ENCODE measurements at regions not wholly inside any gene's neighbourhood (a gene's known extent, or its start where the extent isn't known, plus 50 kb on each side); places are given as distances from the start of the nearest gene placed in this dataset.
"Not testable (repeated sequence)": the region's sequence is repeated elsewhere in the genome, so short reads cannot be mapped to it uniquely, and the experiment has no call there.

DNA sequence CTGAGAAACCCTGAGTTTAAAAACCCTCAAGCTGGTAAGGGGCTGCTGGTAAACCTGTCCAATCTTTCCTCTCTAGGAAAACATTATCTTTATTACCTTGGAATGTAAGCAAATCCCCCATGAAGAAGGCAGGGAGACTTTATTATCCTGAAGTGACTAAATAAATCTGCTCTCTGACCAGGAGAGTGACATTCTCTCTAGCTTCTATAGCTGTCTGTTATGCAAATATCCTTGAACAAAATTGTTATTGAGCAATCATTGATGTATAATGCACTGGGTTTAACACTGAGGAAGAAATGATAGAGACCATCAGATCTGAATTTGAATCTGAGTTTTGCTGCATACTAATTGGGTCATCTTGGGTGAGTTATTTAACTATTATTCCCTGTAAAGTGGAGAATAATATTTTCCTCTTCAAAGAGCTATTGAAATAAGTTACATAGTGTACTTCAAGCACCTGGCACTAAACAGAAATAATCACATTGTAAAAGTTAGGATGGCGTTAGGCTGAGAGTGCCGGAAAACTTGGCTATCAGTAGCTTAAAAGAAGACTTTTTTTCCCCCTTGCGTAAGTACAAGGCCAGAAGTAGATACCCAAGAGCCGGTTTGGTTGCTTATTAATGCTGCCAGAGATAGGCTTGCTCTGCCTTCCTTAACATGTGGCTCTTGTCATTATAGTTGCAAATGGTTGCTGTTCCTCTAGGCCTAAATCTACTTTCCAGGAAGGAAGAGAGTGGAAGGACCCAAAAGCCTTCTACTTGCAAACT lies 1503.1 kb downstream of the KHDRBS2 start:
- not testable (repeated sequence) for DNase-seq

DNA sequence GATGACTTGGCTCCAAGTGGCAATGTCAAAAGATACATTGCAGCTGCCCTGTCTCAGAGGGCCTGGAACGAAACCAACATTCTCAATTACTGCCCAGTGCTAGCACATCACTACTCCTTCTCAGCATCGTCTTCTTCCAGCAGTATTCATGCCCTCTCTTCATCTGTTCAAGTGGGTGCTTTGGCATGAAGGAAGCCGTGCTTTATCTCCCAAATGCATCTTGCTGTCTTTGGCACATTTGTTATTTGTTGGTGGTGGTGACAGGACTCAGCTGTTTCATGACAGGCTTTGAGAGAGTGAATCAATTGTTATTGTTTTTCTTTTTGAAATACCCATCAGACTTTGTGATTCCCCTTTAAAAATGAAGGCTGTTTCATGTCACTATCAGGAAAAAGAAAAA lies 1506.4 kb downstream of the KHDRBS2 start:
- DNase-seq, result not testable (repeated sequence)

DNA sequence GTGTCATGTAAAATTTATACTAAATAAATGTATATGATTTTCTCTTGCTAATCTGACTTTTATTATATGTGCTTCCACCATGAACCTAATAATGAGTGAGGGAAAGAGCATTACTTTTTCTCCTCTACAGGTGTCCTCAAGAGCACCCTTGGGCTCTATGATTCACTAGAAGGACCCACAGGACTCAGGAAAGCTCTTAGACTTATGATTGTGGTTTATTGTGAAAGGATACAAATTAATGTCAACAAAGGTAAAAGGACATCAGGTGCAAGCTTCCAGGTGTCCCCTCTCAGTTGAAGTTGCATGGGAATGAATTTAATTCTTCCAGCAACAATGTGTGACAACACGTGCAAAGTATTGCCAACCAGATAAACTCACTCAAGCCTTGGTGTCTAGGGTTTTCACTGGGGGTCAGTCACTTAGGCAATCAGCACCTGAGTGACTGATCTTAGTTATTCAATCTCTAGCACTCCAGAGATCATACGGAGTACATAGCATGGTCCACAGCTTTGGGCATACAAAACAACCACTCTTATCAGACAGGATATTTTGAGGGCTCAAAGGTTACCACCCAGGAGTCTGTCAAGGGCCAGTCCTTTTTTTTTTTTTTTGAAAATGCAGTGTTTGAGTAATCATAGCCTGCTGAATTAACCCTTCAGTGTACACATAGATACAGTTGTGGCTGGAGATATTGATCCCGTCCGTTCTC lies 1518.1 kb downstream of the KHDRBS2 start:
- DNase-seq, result not testable (repeated sequence)

DNA sequence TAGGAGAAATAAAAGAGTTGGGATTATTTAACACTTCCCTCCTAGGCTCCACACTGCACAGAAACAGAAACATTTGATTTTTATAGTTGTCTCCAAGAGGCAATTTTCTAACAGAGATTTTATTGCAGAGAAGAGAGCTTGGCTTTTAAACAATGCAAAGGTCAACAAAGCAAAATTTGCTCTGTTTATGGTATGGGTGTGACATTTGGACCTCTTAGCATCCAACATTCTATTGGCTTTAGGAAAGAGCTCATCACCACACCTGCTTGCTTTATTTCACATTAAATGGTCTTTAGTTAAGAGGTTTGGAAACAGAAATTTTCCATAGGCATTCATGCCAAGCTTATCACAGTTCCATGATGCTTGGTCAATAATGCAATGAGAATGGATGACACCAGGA lies 1520.7 kb downstream of the KHDRBS2 start:
- DNase-seq, result not testable (repeated sequence)

DNA sequence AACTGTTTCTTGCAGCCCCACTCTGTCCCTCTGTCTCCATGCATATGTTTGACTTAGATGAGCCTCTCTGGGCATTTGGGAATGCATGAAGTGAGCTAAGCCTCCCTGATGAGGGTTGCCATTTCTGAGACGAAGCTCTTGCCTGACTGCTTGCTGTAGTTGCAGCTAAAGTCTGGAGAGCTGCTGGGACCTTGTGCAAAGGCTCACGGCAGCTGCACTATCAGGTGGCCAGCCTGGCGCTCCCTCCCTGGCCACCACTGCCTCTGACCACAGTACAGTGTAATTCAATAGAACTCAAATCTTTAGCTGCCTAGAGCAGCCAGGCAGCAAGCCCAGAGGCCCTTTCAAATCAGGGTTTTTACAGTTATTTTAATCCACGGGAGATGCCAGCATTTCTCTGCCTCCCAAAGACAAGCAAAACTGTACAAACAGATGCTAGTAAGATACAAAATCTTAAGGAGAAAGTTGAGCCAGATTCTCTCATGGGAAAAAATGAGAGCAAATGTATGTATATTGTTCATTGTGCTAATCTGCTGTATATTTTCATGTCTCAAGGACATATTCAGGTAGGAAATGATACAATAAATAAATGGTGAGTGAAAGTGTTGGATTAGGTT lies 1522.5 kb downstream of the KHDRBS2 start:
- DNase-seq, result not testable (repeated sequence)

DNA sequence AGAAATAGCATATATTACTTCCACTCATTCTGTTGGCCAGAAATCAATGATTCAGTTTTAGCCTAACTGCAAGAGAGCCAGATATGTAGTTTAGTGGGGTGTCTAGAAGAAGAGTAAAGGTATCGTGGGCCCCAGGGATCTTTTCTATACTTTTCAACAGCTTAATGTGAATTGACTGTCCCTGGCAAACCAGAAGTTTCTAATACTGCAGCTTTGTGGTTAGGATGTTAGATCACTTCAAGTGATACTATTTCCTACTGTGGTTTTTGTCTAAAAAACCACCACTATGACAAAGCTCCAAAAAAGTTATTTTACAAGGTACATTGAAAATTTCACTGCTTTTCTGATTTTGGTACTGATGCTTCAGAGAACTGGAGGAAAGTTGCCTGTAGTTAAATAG lies 1525.1 kb downstream of the KHDRBS2 start:
- not testable (repeated sequence) for DNase-seq

DNA sequence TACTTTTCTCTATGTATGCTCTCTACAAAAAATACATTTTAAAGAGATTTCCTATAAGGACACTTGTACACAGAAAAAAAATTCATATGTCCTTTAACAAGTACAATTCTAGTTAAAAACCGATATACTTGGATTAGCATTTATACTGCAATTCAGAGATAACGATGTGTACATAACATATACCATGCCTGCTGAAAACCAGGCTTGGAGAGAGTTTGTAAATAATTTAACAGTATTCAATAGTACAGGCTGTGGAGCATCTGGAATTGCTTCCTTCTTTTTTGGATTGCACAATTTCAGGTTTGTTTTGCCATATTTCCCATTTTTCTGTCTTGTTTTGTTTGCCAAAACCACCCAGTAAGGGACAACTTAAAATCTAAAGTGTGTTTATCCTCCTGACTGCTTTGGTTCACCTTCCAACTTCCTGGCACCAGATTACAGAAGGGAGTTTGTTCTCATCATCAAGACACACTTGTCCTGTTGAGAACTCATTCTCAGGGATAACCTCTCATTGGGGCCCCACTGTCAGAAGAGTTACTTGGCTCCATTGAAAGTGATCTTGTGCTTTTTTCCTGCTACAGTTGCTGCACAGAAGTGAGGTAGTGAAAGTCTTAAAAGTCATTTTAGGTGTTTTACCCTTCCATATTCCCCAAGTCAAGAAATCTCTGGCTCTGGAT lies 1526.7 kb downstream of the KHDRBS2 start:
- DNase-seq, result not testable (repeated sequence)

DNA sequence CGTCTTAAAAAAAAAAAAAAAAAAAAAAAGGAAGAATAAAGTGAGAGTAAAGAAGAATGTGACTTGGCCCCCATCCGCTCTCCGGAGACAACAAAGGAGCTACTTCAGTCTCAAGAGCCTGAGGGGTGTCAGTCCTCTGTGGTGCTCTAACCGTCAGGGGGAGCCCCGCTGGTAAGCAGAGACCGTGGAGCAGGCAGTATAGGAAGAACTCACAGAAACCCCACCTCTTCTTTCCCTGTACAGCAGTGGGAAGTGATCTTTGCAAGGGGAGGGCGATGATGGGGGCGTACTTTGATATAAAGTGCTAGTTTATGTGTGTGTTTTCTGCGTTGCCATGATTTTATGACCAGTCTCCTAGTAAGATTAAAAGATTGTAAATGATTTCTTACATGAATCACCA lies 1527.3 kb downstream of the KHDRBS2 start:
- not testable (repeated sequence) for DNase-seq

DNA sequence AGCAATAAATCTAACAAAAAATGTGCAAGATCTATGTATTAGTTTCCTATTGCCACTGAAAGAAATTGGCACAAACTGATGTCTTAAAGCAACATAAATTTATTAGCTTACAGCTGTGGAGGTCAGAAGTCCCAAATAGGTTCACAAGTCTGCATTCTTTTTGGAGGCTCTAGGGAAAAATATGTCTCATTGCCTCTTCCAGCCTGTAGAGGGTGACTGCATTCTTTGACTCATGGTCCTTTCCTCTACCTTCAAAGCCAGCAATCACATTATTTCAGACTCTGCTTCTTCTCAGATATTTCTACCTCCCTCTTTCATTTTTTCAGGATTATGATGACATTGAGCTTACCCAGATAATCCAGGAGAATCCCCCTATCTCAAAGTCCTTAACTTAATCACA lies 1531.1 kb downstream of the KHDRBS2 start:
- DNase-seq, result no peak

DNA sequence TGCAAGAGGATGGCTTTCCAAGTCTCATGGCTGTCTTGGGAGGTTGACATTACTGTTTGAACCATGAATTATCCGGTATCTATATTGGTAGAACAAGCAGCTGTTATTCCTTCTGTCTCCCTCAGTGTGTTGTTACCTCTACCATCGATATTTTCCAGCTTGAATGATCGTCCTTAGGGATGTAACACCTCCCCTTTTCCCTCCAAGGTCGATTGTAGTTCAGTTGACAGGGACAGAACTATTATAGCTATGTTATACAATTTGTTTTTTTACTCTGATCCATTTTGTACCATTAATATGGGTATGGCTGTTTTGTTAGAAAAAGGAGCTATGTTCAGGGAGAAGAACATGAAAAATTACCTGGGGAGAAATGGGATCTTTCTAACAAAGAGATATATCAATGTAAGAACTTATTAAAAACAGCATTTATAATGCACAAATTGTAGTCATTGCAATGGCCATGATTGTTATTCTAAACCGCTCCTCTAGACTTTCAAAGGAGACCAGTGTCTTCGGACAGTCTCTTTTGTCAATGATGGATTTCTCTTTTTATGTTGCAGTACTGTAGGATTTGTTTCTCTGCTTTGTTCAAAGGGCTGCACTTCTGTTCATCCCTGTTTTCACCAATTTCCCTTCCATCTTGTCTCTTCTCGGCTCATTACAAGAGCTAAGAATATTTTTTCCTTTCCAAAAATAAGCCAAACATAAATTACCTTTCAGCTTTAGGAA lies 1535.5 kb downstream of the KHDRBS2 start:
- not testable (repeated sequence) for DNase-seq

DNA sequence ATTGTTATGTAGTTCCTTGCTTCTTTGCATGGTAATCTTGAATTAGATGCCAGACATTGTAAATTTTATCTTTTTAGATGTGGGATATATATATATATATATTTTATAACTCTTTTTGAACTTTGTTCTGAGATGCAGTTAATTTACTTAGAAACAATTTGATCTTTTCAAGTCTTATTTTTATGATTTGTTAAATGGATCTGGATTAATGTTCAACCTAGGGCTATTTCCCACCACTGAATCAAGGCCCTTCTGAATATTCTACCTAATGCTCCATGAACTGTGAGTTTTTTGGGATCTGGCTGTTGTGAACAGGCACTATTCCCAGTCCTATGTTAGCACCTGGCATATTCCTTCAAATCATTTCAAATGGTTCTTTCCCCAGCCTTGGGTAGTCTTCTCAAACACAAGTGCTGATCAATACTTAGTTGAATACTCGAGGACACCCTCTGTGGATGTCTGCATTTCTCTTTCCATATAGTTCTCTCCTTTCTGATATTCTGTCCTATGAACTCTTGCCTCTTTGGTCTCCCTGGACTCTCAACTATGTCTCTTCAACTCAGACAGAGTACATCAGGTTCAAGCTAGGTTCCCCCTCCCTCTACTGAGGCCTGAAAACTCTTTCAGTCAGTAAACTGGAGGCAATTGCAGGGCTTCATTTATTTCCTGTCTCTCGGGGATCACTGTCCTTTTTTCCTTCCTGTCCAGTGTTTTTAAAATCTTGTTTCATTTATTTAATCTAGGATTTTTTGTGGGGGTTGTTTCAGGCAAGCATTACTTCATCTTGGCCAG lies 1538.1 kb downstream of the KHDRBS2 start:
- not testable (repeated sequence) for DNase-seq

DNA sequence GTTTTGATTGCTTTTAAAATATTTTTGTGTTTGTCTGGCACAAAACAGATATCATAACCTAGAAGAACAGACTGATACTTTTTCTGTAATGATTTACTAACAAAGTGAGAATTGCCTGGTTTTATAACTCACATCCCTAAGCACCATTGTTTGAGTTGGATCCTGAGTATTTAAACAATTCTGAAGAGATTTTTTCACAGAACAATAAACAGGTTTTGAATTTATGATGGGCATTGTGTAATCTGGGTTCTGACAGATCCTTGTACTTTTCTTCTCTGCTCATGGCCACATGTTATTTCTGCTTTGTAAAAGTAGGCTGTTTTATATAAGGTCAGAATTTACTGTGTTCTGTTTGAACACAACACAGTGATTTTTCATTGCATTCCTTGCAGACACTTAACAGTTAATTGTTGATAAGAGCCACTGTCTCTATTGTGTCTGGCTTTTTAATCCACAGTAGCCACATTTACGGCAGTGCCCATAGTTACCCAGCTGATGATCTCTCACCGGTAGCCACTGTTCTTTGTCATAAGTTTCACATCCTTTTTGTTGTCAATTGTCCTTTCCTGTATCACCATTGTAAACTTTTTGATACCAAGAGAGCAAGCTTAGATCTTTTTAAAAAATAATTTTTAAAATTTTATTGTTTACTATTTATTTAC lies 1548.1 kb downstream of the KHDRBS2 start:
- not testable (repeated sequence) for DNase-seq

DNA sequence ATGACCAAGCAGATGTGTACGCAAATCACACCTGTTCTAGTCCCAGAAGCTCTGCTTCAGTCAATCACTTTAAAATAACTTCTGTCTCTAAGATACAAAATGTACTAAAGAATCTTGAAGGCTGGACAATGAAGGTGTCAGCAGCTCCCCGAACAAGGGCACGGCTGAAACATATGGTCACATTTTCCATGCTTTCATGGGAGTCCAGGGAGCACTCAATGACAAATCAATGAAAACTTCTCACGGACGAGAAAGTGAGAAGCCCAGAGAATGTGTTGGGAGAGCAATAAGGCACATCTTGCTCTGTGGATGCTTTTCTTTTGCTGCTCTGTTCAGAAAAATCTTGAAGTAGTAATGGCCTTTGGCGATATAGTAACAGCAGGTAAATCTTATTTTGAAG lies 1548.7 kb downstream of the KHDRBS2 start:
- not testable (repeated sequence) for DNase-seq

DNA sequence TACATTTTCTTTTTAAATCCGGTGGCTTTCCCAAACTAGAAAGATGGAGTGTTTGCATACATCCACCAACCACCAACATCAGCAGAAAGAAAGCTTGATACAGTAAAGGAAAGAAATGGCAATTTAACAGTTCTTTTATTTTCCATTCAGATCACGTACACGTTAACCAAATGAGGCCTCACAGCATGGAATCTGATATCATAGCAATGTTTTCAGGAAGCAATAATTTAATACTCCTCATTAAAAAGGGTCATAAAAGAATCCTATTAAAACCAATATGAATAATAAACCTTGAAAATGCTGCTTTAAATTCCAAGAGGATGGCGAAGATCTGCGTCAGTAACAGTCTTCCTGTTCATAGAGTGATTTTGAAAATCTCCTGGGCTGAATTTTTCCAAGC lies 1562.1 kb downstream of the KHDRBS2 start:
- DNase-seq, result not testable (repeated sequence)

DNA sequence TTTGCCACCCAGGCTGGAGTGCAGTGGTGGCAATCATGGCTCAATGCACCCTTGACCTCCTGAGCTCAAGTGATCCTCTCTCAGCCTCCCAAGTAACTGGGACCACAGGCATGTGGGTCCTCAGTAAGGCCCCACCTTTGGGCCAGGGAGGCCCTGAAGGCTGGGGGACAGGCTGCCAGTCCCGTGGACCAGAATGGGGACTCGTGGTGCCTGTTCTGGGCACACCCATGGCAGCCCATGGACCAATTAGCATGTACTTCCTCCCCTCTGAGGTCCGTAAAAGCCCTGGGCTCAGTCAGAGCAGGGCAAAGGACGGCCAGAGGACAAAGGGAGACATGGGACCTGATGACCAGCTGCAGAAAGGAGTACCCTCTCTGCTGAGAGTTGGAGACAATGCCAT lies 1590.8 kb downstream of the KHDRBS2 start:
- DNase-seq, result no peak

DNA sequence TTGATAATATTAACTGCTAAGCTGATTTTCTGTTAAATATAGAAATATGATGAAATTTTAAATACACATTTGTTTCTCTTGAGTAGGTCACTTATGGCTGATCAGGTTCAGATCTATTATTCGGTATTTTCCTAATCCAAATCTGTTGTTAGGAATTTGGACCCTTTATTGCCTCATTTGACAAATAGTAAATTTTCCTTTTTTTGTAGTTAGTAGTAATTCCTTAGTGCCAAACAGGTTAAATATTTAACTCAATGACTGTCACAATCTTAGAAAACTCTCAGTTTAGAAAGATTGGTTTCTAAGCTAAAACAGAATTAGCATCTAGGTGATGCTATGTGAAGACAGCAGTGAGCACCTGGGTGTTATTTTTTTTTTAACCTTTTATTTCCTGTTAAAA lies 1598.9 kb downstream of the KHDRBS2 start:
- no peak for DNase-seq

DNA sequence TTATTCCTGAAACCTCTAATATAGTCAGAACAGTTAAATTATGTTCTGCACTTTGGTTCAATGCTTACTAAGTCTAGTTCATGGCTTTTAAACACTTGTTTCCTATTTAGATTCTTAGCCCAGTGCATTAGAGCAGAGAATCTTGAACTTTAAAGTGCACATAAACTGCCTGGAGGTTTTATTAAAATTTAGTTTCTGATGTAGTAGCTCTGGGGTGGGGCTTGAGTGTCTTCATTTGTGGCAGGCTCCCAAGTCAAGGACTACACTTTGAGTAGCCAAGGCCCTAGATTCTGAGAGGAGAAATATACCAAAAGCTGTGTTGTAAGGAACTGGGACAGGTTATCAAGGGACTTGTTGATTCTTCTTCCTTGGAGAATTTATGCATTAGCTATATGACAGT lies 1604.2 kb downstream of the KHDRBS2 start:
- no peak for DNase-seq

DNA sequence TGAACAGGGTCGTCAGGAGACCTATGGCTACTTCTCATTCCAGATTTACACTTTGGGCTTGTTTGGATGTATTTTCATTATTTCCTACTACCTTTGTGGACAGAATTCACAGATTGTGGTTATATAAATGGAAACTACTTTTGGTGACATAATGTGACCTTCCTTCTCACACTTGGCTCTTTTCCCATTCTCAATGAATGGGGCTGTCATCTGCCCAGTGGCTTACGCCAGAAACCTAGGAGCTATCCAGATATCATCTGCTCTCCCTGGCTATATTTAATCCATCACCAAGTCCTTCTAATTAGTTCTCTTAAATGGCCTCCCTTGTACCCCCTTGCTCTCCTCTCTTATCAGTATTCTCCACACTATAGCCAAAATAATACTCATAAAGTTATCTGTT lies 1606.8 kb downstream of the KHDRBS2 start:
- DNase-seq, result no peak

DNA sequence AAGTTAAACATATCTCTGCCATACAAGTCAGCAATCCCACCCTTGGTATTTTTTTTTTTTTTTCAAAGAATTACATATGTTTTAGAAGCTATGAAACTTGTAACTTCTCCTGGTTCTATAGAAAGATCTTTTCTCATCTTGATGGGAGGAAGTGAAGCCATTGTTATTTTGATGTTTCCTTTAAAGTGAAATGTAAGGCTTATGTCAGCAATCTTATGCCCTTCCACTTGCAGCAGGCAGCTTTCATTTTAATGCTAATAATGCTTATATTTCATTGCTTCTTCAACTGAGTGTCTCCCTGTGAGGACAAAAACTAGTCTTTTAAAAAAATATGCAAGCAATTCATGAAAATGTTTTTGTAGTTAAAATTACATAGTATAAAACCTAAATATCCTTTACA lies 1614.7 kb downstream of the KHDRBS2 start:
- no peak for DNase-seq

DNA sequence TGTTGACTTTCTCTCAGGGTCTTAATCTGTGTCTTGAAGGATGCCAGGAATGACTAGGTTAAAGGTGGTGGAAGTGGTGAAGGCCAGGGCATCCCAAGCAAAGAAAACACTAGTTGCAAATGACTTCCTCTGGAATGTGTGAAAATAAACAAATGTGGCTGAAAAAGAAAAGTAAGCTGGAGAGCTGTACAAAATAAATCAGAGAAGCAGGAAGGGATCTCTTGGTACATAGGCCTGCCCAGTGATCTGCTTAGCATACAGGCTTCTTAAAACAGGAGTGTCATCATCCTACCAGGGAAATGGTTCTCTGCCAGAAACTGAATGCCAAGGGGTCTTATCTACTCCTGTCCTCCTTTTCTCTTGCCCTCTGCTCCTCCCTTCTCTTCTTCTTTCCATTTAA lies 1616.0 kb downstream of the KHDRBS2 start:
- no peak for DNase-seq

DNA sequence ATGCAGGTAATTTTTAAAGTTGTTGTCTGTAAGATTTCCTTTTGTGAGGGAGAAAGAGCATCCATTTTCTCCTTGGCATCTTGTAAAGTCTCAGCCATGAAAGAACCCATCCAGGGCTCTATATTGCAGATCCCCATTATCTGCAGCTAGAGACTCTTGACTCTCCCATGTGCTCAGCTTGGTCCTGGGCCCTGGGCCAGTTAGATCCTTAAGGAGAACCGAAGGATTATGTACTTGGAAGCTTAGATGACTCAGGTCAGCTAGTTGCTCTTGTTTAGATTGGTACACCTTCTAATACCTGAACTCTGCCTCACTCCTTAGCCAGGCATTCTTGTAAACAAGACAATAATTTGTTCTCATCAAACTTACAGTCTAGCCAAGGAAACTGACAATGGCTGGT lies 1617.6 kb downstream of the KHDRBS2 start:
- DNase-seq, result no peak

Data from hindlimb muscle (tissue), 1 donor.